ENCODE measurements at regions not wholly inside any gene's neighbourhood (a gene's known extent, or its start where the extent isn't known, plus 50 kb on each side); places are given as distances from the start of the nearest gene placed in this dataset.

- TF ChIP-seq ZNF687 (IDR thresholded peaks at IDR 0.05) = no peak
Measured at GRCh38 chrX:3181846-3182245, 140.6 kb downstream of the ARSF start (continued).

- no peak overlapping the region for H3K4me2 ChIP-seq (ENCODE audit: control insufficient read depth, insufficient read depth)
- no peak overlapping the region for H3K27ac ChIP-seq (ENCODE audit: control insufficient read depth, insufficient read depth)
- ChIA-PET CTCF (no interaction called here), SMC1A (ENCODE audit: uncharacterized antibody, unreplicated experiment) (no interaction called here), POLR2A (no interaction called here), RAD21 (ENCODE audit: unreplicated experiment) (no interaction called here)
- no peaks in the 10 kb centered on the region for H3K27me3 ChIP-seq (replicated peaks in 1 of 2; ENCODE audit: control insufficient read depth in 2 of 2, insufficient read depth in 2 of 2, low read length in 1 of 2)
- no peak overlapping the region for H3K4me3 ChIP-seq
- no peak overlapping the region for H3K9ac ChIP-seq (ENCODE audit: control insufficient read depth, insufficient read depth, low read length)
- TF ChIP-seq HCFC1 (IDR thresholded peaks at IDR 0.05; ENCODE audit: low read length) (no peak), MXI1 (IDR thresholded peaks at IDR 0.05; ENCODE audit: low read depth, low read length) (no peak), E2F4 (IDR thresholded peaks at IDR 0.05; ENCODE audit: low read depth, low read length) (no peak), RAD51 (IDR thresholded peaks at IDR 0.05) (no peak), TCF7 (IDR thresholded peaks at IDR 0.05; ENCODE audit: borderline replicate concordance) (no peak), TCF12 (IDR thresholded peaks at IDR 0.05; ENCODE audit: low read depth, low read length) (no peak), NFYA (IDR thresholded peaks at IDR 0.05; ENCODE audit: borderline replicate concordance, low read depth, low read length) (no peak), RELB (IDR thresholded peaks at IDR 0.05; ENCODE audit: low read depth) (no peak), RBBP5 (conservative IDR thresholded peaks at IDR 0.05) (no peak), PAX8 (IDR thresholded peaks at IDR 0.05) (no peak), ZNF24 (IDR thresholded peaks at IDR 0.05) (no peak), HSF1 (IDR thresholded peaks at IDR 0.05; ENCODE audit: low read depth, low read length) (no peak), RUNX3 (IDR thresholded peaks at IDR 0.05; ENCODE audit: low read length) (no peak), NRF1 (conservative IDR thresholded peaks at IDR 0.05; ENCODE audit: low read depth, low read length) (no peak), SREBF2 (IDR thresholded peaks at IDR 0.05; ENCODE audit: low read length) (no peak), HDGF (IDR thresholded peaks at IDR 0.05) (no peak), RFX5 (IDR thresholded peaks at IDR 0.05; ENCODE audit: low read depth, low read length) (no peak)
- ATAC-seq = no peak
- intact Hi-C loops (cut with micrococcal nuclease; ENCODE audit: unreplicated experiment) (no loop called here), in situ Hi-C loops (cut with MboI) (no loop called here)
- H3K9me3 ChIP-seq (replicated peaks; ENCODE audit: control insufficient read depth, insufficient read depth, low read length) = no peaks in the 10 kb centered on the region
- no peak for FAIRE-seq
- BruUV-seq (replicated peaks) = no TSS peak
- DNase-seq (ENCODE audit: low read depth, low spot score) = no peak
- no peaks in the 10 kb centered on the region for H3K79me2 ChIP-seq (ENCODE audit: control insufficient read depth, insufficient read depth, low read length)
- no peaks in the 10 kb centered on the region for H3K4me1 ChIP-seq (ENCODE audit: control insufficient read depth, insufficient read depth, low read length)
- WGBS (ENCODE audit: insufficient coverage, insufficient replicate concordance, low lambda C conversion rate, missing lambda C conversion rate) = 56% methylated on average over 2 of the region's 2 CpGs
- H2AFZ ChIP-seq (ENCODE audit: control insufficient read depth, low read depth, low read length) = no peak overlapping the region
- no peaks in the 10 kb centered on the region for H3K36me3 ChIP-seq (ENCODE audit: control insufficient read depth in 2 of 2, insufficient read depth in 2 of 2, low read length in 1 of 2)
- no peaks in the 10 kb centered on the region for H4K20me1 ChIP-seq (ENCODE audit: control insufficient read depth, insufficient read depth)
Measured at GRCh38 chrX:3178329-3178728, 137.1 kb downstream of the ARSF start.

Data from GM12878 (cell line).